CD14-positive monocyte (primary cell): ENCODE measurements at regions not wholly inside any gene's neighbourhood (a gene's known extent, or its start where the extent isn't known, plus 50 kb on each side); places are given as distances from the start of the nearest gene placed in this dataset.

Experiments
- DNase-seq, 3 donors: peaks; one replicate each; pipeline ENCODE4 v3.0.0-alpha.2; 2011 to 2022
- H2AFZ ChIP-seq: 2 replicates; pipeline ENCODE4 v1.6.0; 2012; ENCODE audit warnings: mild to moderate bottlenecking, low read depth, low read length, inconsistent platforms; ENCODE audit not compliant: insufficient read depth, poor library complexity, severe bottlenecking
- H3K27ac ChIP-seq, 2 donors: 1 replicate in 1 of 2; 2 replicates in 1 of 2; pipeline ENCODE4 v1.5.1; 2012 to 2013; ENCODE audit warnings: low read length in 2 of 2, control low read depth in 1 of 2, inconsistent platforms in 1 of 2, low read depth in 1 of 2, mild to moderate bottlenecking in 1 of 2
- H3K27me3 ChIP-seq, 2 donors: one replicate each; pipeline versions ENCODE4 v1.6.0 to v1.6.1; 2011 to 2013; ENCODE audit warnings: low read length in 2 of 2; ENCODE audit not compliant: control insufficient read depth in 2 of 2, insufficient read depth in 2 of 2
- H3K36me3 ChIP-seq, 2 donors: replicated peaks in 1 of 2; 1 replicate in 1 of 2; 2 replicates in 1 of 2; pipeline versions ENCODE4 v1.5.1 to v1.6.1; 2012 to 2013; ENCODE audit warnings: low read length in 2 of 2, control low read depth in 1 of 2, inconsistent platforms in 1 of 2, mild to moderate bottlenecking in 1 of 2; ENCODE audit not compliant: insufficient read depth in 2 of 2, control insufficient read depth in 1 of 2
- H3K4me1 ChIP-seq, 2 donors: 1 replicate in 1 of 2; 2 replicates in 1 of 2; pipeline versions ENCODE4 v1.5.1 to v1.6.1; 2012 to 2013; ENCODE audit warnings: low read length in 2 of 2, control low read depth in 1 of 2, inconsistent platforms in 1 of 2, mild to moderate bottlenecking in 1 of 2, moderate library complexity in 1 of 2; ENCODE audit not compliant: insufficient read depth in 2 of 2, control insufficient read depth in 1 of 2
- H3K4me2 ChIP-seq: replicated peaks from 2 replicates; pipeline ENCODE3; 2012; ENCODE audit warnings: low read length, moderate library complexity, mild to moderate bottlenecking; ENCODE audit not compliant: poor library complexity, severe bottlenecking; ENCODE audit errors: extremely low read depth
- H3K4me3 ChIP-seq, 3 experiments: fragments of 200-600 bp in 1 of 3; sonication (generic) in 1 of 3; replicated peaks in 1 of 3; 1 replicate in 2 of 3; 2 replicates in 1 of 3; pipeline ENCODE4 v1.5.1; 2011 to 2013; ENCODE audit warnings: low read length in 3 of 3, mild to moderate bottlenecking in 3 of 3, control low read depth in 2 of 3, low read depth in 2 of 3, inconsistent platforms in 1 of 3, moderate library complexity in 1 of 3
- H3K79me2 ChIP-seq: 2 replicates; pipeline ENCODE4 v1.6.0; 2012; ENCODE audit warnings: mild to moderate bottlenecking, control low read depth, inconsistent platforms, low read length, moderate library complexity; ENCODE audit not compliant: insufficient read depth
- H3K9ac ChIP-seq: 2 replicates; pipeline ENCODE4 v1.6.0; 2017; ENCODE audit warnings: low read length, mild to moderate bottlenecking; ENCODE audit not compliant: insufficient read depth, poor library complexity, severe bottlenecking
- H3K9me3 ChIP-seq, 2 donors: replicated peaks in 1 of 2; 1 replicate in 1 of 2; 2 replicates in 1 of 2; pipeline versions ENCODE4 v1.5.1 to v1.6.1; 2012 to 2013; ENCODE audit warnings: low read length in 2 of 2, control low read depth in 1 of 2; ENCODE audit not compliant: control insufficient read depth in 1 of 2, insufficient read depth in 1 of 2
- H4K20me1 ChIP-seq: 2 replicates; pipeline ENCODE4 v1.6.0; 2012; ENCODE audit warnings: mild to moderate bottlenecking, low read length, control low read depth, moderate library complexity; ENCODE audit not compliant: insufficient read depth
- H3K27ac Mint-ChIP-seq, 7 donors: one replicate each; pipeline ENCODE4 v1.8.0; 2020; ENCODE audit warnings: mild to moderate bottlenecking in 7 of 7, mixed read lengths in 7 of 7, moderate library complexity in 6 of 7, inconsistent platforms in 2 of 7
- H3K27me3 Mint-ChIP-seq, 3 donors: one replicate each; pipeline ENCODE4 v1.8.0; 2021 to 2022; ENCODE audit warnings: low read depth in 3 of 3, mild to moderate bottlenecking in 3 of 3, mixed read lengths in 3 of 3, moderate library complexity in 3 of 3, inconsistent platforms in 1 of 3
- H3K36me3 Mint-ChIP-seq, 2 donors: one replicate each; pipeline ENCODE4 v1.8.0; 2020; ENCODE audit warnings: mixed read lengths in 2 of 2, inconsistent platforms in 1 of 2, mild to moderate bottlenecking in 1 of 2
- H3K4me1 Mint-ChIP-seq: one replicate; pipeline ENCODE4 v1.8.0; 2020; ENCODE audit warnings: mild to moderate bottlenecking, mixed read lengths
- H3K4me3 Mint-ChIP-seq, 2 donors: one replicate each; pipeline ENCODE4 v1.8.0; 2020; ENCODE audit warnings: mild to moderate bottlenecking in 2 of 2, mixed read lengths in 2 of 2, moderate library complexity in 1 of 2
- H3K9me3 Mint-ChIP-seq, 7 donors: one replicate each; pipeline ENCODE4 v1.8.0; 2020 to 2022; ENCODE audit warnings: mixed read lengths in 7 of 7, mild to moderate bottlenecking in 6 of 7, moderate library complexity in 6 of 7, inconsistent platforms in 2 of 7
- WGBS: methylation state at CpG from one replicate; pipeline ENCODE4 v1.1.5; 2013; ENCODE audit warnings: missing lambda C conversion rate; ENCODE audit not compliant: insufficient coverage; 5-methylcytosine and 5-hydroxymethylcytosine counted together
- intact Hi-C, 2 donors: fragments of 100-400 bp; cut with micrococcal nuclease; formaldehyde crosslinking; loops; one replicate each; pipeline versions ENCODE4 v1.15.0 to v1.15.1; 2023
- TF ChIP-seq, protein P1 (sequence below): fragments of 200-600 bp; IDR thresholded peaks from one replicate; pipeline ENCODE4 v1.8.0; 2022; ENCODE audit warnings: antibody characterized with exemption, mild to moderate bottlenecking

DNA sequence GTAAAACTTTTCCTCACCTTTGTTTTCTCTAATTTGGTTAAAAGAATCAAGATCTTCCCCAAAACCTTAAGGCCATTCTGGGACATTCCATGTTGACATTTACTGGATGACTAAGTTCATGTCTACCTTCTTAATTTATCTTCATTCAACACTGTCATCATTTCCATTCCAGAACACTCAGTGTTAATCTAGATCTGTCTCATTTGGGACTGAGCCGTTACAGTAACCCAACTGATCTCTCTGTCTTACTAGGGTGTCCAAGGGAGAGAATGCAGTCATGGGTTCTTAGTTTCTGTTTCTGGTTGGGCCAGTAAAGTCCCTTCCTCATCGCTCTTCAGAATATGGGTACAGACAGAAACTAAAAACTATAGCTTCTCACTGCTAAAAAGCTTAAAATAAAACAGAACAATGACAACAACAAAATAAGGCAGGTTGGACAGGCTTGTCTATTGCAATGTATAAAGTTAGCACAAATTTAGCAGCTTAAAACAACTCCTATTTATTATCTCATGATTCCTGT is 144.8 kb downstream of the ASCL1 start:
- Histone ChIP-seq H3K79me2 (no peaks in the 10 kb centered on the region), H3K9me3 (peaks cover 0 to 5% of the 10 kb centered on the region in 2 donors), H3K4me1 (no peaks in the 10 kb centered on the region), H3K36me3 (no peaks in the 10 kb centered on the region), H3K9ac (no peak overlapping the region), H3K27me3 (no peaks in the 10 kb centered on the region), H4K20me1 (no peaks in the 10 kb centered on the region), H3K4me2 (no peak overlapping the region), H3K4me3 (no peak overlapping the region), H3K27ac (no peak overlapping the region), H2AFZ (no peak overlapping the region)
- Mint-ChIP-seq H3K27me3 (peaks cover 0 to 3% (median 0%) of the 10 kb centered on the region in 3 donors), H3K36me3 (no peaks in the 10 kb centered on the region), H3K4me1 (no peaks in the 10 kb centered on the region), H3K4me3 (no peak overlapping the region), H3K27ac (no peak overlapping the region), H3K9me3 (peaks cover 0 to 7% (median 2%) of the 10 kb centered on the region in 7 donors)
- intact Hi-C loops, result no loop called here
- TF ChIP-seq, protein P1, sequence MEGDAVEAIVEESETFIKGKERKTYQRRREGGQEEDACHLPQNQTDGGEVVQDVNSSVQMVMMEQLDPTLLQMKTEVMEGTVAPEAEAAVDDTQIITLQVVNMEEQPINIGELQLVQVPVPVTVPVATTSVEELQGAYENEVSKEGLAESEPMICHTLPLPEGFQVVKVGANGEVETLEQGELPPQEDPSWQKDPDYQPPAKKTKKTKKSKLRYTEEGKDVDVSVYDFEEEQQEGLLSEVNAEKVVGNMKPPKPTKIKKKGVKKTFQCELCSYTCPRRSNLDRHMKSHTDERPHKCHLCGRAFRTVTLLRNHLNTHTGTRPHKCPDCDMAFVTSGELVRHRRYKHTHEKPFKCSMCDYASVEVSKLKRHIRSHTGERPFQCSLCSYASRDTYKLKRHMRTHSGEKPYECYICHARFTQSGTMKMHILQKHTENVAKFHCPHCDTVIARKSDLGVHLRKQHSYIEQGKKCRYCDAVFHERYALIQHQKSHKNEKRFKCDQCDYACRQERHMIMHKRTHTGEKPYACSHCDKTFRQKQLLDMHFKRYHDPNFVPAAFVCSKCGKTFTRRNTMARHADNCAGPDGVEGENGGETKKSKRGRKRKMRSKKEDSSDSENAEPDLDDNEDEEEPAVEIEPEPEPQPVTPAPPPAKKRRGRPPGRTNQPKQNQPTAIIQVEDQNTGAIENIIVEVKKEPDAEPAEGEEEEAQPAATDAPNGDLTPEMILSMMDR, result no peak
- DNase-seq, result no peak
- WGBS, result no CpG with 5 or more reads among the region's 2 CpGs

DNA sequence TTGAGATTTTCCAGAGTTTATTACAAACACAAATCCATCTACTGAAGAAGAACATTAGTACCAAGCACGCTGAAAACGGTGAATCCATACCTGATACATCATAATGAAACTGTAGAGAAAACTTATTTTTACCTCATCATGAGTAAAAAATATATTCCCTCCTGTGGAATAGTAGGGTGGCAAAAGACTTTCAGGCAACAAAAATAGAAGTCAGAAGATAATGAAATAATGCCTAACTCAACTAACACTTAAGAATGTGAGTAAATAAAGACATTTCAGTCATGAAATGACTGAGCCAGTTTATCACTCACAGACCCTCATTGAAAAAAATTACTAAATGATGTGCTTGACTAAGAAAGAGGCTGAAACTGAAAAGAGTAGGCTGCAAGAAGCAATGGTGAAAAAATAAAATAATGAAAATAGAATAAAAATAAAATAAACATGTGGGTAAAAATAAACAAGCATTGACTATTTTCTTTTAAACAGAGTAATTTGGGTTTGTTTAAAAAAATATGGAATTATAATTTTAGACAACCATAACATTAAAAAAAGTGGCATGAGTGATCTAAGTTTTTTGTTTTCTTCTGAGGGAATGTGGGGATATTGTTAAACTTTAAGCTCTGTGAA is 148.6 kb downstream of the ASCL1 start:
- no peaks in the 10 kb centered on the region for H3K36me3 ChIP-seq
- H3K79me2 ChIP-seq, result no peaks in the 10 kb centered on the region
- Mint-ChIP-seq H3K9me3 (peaks cover 0 to 4% (median 0%) of the 10 kb centered on the region in 7 donors), H3K36me3 (no peaks in the 10 kb centered on the region), H3K27ac (no peak overlapping the region), H3K27me3 (peaks cover 0 to 5% (median 0%) of the 10 kb centered on the region in 3 donors), H3K4me3 (no peak overlapping the region), H3K4me1 (no peaks in the 10 kb centered on the region)
- H3K9me3 ChIP-seq, result no peaks in the 10 kb centered on the region
- TF ChIP-seq, protein P1, result no peak
- H3K27me3 ChIP-seq, result no peaks in the 10 kb centered on the region
- H3K4me1 ChIP-seq, result no peaks in the 10 kb centered on the region
- no peak overlapping the region for H2AFZ ChIP-seq
- intact Hi-C loops, result no loop called here
- H3K4me2 ChIP-seq, result no peak overlapping the region
- no peaks in the 10 kb centered on the region for H4K20me1 ChIP-seq
- WGBS, result no CpG with 5 or more reads among the region's 2 CpGs
- no peak overlapping the region for H3K9ac ChIP-seq
- no peak overlapping the region for H3K4me3 ChIP-seq
- no peak overlapping the region for H3K27ac ChIP-seq
- DNase-seq, result no peak
